GM13977 (cell line): ENCODE measurements at regions not wholly inside any gene's neighbourhood (a gene's known extent, or its start where the extent isn't known, plus 50 kb on each side); places are given as distances from the start of the nearest gene placed in this dataset.

Experiments
- DNase-seq: peaks from one replicate; pipeline ENCODE4 v3.0.0; 2012; ENCODE audit warnings: low spot score
- in situ Hi-C: fragments of 300-500 bp; cut with MboI; formaldehyde crosslinking; loops from one replicate; pipeline ENCODE4 v1.12.0; 2022; ENCODE audit warnings: low sequenced_read_pairs, low pct_unique_long_range_greater_than_20kb, mixed read lengths, inconsistent platforms; ENCODE audit not compliant: unreplicated experiment
- TF ChIP-seq, protein P1 (sequence below): IDR thresholded peaks from 2 replicates; pipeline ENCODE4 v1.5.1; 2012; ENCODE audit warnings: mild to moderate bottlenecking, control low read depth; ENCODE audit not compliant: insufficient read depth; ENCODE audit errors: extremely low read depth, missing control alignments

GRCh38 chr5:17713301-17713700 lies 79.0 kb downstream of the TAF11L14 start:
- no peak for DNase-seq
- in situ Hi-C loops: no loop called here
- TF ChIP-seq, protein P1, sequence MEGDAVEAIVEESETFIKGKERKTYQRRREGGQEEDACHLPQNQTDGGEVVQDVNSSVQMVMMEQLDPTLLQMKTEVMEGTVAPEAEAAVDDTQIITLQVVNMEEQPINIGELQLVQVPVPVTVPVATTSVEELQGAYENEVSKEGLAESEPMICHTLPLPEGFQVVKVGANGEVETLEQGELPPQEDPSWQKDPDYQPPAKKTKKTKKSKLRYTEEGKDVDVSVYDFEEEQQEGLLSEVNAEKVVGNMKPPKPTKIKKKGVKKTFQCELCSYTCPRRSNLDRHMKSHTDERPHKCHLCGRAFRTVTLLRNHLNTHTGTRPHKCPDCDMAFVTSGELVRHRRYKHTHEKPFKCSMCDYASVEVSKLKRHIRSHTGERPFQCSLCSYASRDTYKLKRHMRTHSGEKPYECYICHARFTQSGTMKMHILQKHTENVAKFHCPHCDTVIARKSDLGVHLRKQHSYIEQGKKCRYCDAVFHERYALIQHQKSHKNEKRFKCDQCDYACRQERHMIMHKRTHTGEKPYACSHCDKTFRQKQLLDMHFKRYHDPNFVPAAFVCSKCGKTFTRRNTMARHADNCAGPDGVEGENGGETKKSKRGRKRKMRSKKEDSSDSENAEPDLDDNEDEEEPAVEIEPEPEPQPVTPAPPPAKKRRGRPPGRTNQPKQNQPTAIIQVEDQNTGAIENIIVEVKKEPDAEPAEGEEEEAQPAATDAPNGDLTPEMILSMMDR: no peak

- in situ Hi-C loops: no loop called here
Measured at GRCh38 chr5:17714186-17714585, 79.9 kb downstream of the TAF11L14 start.

DNA sequence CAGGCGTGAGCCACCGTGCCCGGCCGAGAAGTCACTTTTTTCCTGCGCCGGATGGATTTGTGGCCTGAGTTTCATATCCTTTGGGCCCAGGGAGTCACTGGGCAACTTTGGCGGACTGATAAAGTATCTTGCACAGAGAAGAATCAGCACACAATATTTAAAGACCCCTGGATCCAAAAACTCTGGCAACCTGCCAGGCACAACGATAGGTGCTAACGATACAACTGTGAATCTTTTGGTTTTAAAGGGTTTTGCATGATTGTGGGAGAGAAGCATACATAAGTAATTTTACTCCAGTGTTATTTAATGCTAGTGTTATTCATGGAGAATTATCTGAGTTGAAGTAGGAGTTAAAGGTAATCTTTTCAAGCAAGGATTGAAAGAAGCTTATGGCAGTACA lies 85.3 kb downstream of the TAF11L14 start:
- in situ Hi-C loops: no loop called here
- TF ChIP-seq, protein P1: no peak
- DNase-seq: no peak

More at GRCh38 chr5:17714186-17714585, 79.9 kb downstream of the TAF11L14 start:
- no peak for DNase-seq
- TF ChIP-seq, protein P1: no peak

- in situ Hi-C loops: no loop called here
- TF ChIP-seq, protein P1: no peak
- no peak for DNase-seq
Measured at GRCh38 chr5:17720071-17720470, 85.8 kb downstream of the TAF11L14 start.

- in situ Hi-C loops: no loop called here
- TF ChIP-seq, protein P1: no peak
- no peak for DNase-seq
Measured at GRCh38 chr5:17723876-17724275, 89.6 kb downstream of the TAF11L14 start.

DNA sequence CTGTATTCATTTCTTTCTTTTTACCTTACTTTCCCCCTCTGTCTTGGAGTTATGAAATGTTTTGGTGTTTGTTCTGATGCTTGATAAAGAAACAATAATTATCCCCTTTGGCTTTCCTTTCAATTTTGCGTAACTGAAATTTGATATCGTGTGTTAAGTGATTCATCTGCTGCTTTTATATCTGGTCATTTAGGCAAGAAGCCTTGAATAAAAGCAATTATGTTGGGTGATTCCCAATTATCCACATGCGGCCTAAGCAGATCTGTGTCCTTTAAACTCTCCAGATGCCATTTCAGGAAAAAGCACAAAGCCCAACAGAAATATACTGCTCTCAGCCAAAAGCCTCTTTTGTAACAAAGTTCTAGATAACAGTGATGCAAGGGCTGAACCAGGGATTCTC lies 92.8 kb downstream of the TAF11L14 start:
- in situ Hi-C loops: no loop called here
- TF ChIP-seq, protein P1: no peak
- no peak for DNase-seq

GRCh38 chr5:17730421-17730820 lies 96.2 kb downstream of the TAF11L14 start:
- DNase-seq: no peak
- TF ChIP-seq, protein P1: no peak
- in situ Hi-C loops: no loop called here
